Fibroblast of pulmonary artery (primary cell): ENCODE measurements at regions not wholly inside any gene's neighbourhood (a gene's known extent, or its start where the extent isn't known, plus 50 kb on each side); places are given as distances from the start of the nearest gene placed in this dataset.

Experiments
- DNase-seq: peaks from one replicate; pipeline ENCODE4 v3.0.0-alpha.2; 2010; ENCODE audit warnings: low read depth
- H3K4me3 ChIP-seq: replicated peaks from 2 replicates; pipeline ENCODE4 v1.5.1; 2011; ENCODE audit warnings: low read depth, mild to moderate bottlenecking, control low read depth, low read length, moderate library complexity
- TF ChIP-seq, protein P1 (sequence below): IDR thresholded peaks from 2 replicates; pipeline ENCODE4 v1.5.1; 2011; ENCODE audit warnings: mild to moderate bottlenecking, control low read depth, low read length, inconsistent platforms; ENCODE audit errors: missing control alignments

GRCh38 chr4:34253239-34253638 is 1991.1 kb downstream of the ARAP2 start:
- DNase-seq: no peak
- H3K4me3 ChIP-seq: no peak overlapping the region
- TF ChIP-seq, protein P1, sequence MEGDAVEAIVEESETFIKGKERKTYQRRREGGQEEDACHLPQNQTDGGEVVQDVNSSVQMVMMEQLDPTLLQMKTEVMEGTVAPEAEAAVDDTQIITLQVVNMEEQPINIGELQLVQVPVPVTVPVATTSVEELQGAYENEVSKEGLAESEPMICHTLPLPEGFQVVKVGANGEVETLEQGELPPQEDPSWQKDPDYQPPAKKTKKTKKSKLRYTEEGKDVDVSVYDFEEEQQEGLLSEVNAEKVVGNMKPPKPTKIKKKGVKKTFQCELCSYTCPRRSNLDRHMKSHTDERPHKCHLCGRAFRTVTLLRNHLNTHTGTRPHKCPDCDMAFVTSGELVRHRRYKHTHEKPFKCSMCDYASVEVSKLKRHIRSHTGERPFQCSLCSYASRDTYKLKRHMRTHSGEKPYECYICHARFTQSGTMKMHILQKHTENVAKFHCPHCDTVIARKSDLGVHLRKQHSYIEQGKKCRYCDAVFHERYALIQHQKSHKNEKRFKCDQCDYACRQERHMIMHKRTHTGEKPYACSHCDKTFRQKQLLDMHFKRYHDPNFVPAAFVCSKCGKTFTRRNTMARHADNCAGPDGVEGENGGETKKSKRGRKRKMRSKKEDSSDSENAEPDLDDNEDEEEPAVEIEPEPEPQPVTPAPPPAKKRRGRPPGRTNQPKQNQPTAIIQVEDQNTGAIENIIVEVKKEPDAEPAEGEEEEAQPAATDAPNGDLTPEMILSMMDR: no peak

DNA sequence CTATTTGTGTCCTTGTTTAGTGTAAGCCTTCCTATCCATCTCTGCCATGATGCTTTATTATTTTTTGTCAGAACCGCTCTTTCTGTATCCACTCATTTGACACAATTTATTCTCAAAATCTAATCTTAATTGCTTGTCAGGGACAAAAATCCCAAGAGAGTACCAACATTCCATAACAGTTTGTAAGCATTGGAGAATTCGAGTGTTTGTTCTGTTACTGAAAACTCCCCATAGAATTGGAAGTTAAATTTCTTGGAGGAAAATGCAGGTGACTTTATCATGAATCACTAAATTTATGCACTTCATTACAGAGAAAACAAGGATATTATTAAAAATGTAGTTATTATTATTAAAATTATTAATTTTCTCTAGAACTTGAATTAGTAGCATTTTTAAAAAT is 1986.1 kb downstream of the ARAP2 start:
- peak; percentile 13 for DNase-seq
- TF ChIP-seq, protein P1: no peak
- H3K4me3 ChIP-seq: no peak overlapping the region

DNA sequence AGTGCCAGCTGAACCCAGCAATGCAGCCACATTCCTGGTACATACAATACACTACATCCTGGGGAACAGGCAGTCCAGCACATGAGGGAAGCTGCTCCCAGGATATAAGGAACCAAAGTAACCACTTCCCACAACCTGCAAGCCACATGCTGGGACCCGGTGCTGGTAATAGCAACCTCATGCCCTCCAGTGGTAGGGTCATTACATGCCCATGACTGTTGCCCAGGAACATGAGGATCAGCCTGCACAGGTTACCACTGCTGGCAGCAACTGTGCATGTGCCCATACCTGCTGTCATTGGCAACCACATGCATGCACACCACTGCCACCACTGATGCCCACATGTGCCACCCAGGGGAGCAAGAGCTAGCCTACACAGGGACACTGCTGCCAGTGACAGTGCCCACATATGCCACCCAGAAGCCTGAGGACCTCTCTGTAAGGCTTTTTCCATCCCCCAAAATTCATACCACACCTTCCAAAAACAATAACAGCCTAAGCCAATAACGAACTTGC is 1982.5 kb downstream of the ARAP2 start:
- H3K4me3 ChIP-seq: no peak overlapping the region
- DNase-seq: no peak
- TF ChIP-seq, protein P1: no peak

GRCh38 chr4:34269613-34270012 is 1974.7 kb downstream of the ARAP2 start:
- H3K4me3 ChIP-seq: no peak overlapping the region
- TF ChIP-seq, protein P1: no peak
- no peak for DNase-seq

- TF ChIP-seq, protein P1: no peak
- DNase-seq: no peak
- H3K4me3 ChIP-seq: no peak overlapping the region
These were observed 1972.6 kb downstream of the ARAP2 start for GRCh38 chr4:34271479-34272355.

- H3K4me3 ChIP-seq: no peak overlapping the region
- TF ChIP-seq, protein P1: no peak
- DNase-seq: no peak
These were observed 1965.3 kb downstream of the ARAP2 start for GRCh38 chr4:34279011-34279410.
